Tibial nerve (tissue), 4 donors: ENCODE measurements at regions not wholly inside any gene's neighbourhood (a gene's known extent, or its start where the extent isn't known, plus 50 kb on each side); places are given as distances from the start of the nearest gene placed in this dataset.

ENCODE experiments used
- DNase-seq, 2 donors: peaks; one replicate each; pipeline ENCODE4 v3.0.0-alpha.2; 2019; ENCODE audit warnings: low spot score in 2 of 2
- H3K27ac ChIP-seq, 4 donors: fragments of 200-600 bp; sonication (generic) in 3 of 4; one replicate each; pipeline ENCODE4 v1.5.1; 2017 to 2019; ENCODE audit warnings: mild to moderate bottlenecking in 1 of 4
- H3K27me3 ChIP-seq, 2 donors: fragments of 200-600 bp; sonication (generic) in 1 of 2; one replicate each; pipeline versions ENCODE4 v1.5.1 to v1.6.0; 2017 to 2019
- H3K36me3 ChIP-seq, 3 donors: fragments of 200-600 bp; sonication (generic); one replicate each; pipeline ENCODE4 v1.5.1; 2018 to 2019
- H3K4me1 ChIP-seq, 4 donors: fragments of 200-600 bp; sonication (generic) in 3 of 4; one replicate each; pipeline ENCODE4 v1.5.1; 2017 to 2019
- H3K4me3 ChIP-seq, 4 donors: fragments of 200-600 bp; sonication (generic) in 3 of 4; one replicate each; pipeline ENCODE4 v1.5.1; 2017 to 2019; ENCODE audit warnings: mild to moderate bottlenecking in 1 of 4, moderate library complexity in 1 of 4
- H3K9me3 ChIP-seq, 4 donors: fragments of 200-600 bp; sonication (generic) in 3 of 4; one replicate each; pipeline ENCODE4 v1.5.1; 2017 to 2019
- CTCF ChIP-seq, 5 experiments: fragments of 200-600 bp in 3 of 5; fragments of 450-650 bp in 2 of 5; sonication (generic) in 3 of 5; IDR thresholded peaks; one replicate each; pipeline ENCODE4 v1.5.1; 2016 to 2019; ENCODE audit warnings: antibody characterized with exemption in 5 of 5, mild to moderate bottlenecking in 3 of 5, moderate library complexity in 2 of 5
- EP300 ChIP-seq, 2 donors: sonication (generic); formaldehyde crosslinking; IDR thresholded peaks; one replicate each; pipeline ENCODE4 v1.6.1; 2017; ENCODE audit warnings: antibody characterized with exemption in 2 of 2, mild to moderate bottlenecking in 1 of 2
- POLR2A ChIP-seq, 2 donors: fragments of 450-650 bp; IDR thresholded peaks; one replicate each; pipeline ENCODE4 v1.6.1; 2017; ENCODE audit warnings: antibody characterized with exemption in 2 of 2, mild to moderate bottlenecking in 2 of 2, moderate library complexity in 2 of 2
- WGBS, 2 donors: methylation state at CpG; one replicate each; pipeline ENCODE4 v1.1.5; 2018; 5-methylcytosine and 5-hydroxymethylcytosine counted together

- H3K36me3 ChIP-seq: no peaks in the 10 kb centered on the region
- no peaks in the 10 kb centered on the region for H3K27me3 ChIP-seq
- TF ChIP-seq CTCF (IDR thresholded peaks at IDR 0.05): no peak
- TF ChIP-seq POLR2A (IDR thresholded peaks at IDR 0.05): no peak
- H3K4me3 ChIP-seq: no peak overlapping the region
- WGBS, 2 donors: 26 to 29% methylated on average over 4 of the region's 4 CpGs
- no peak for DNase-seq
- no peaks in the 10 kb centered on the region for H3K9me3 ChIP-seq
- H3K4me1 ChIP-seq: no peaks in the 10 kb centered on the region
- no peak overlapping the region for H3K27ac ChIP-seq
These were observed 750.8 kb upstream of the ACVR2A start for GRCh38 chr2:147094077-147094476.

- no peaks in the 10 kb centered on the region for H3K36me3 ChIP-seq
- H3K27ac ChIP-seq: no peak overlapping the region
- no peaks in the 10 kb centered on the region for H3K27me3 ChIP-seq
- H3K4me3 ChIP-seq: no peak overlapping the region
- no peaks in the 10 kb centered on the region for H3K4me1 ChIP-seq
- TF ChIP-seq EP300 (IDR thresholded peaks at IDR 0.05) (no peak), CTCF (IDR thresholded peaks at IDR 0.05) (no peak), POLR2A (IDR thresholded peaks at IDR 0.05) (no peak)
- H3K9me3 ChIP-seq: no peaks in the 10 kb centered on the region
- DNase-seq: no peak
- WGBS, 2 donors: 92 to 95% methylated on average over 4 of the region's 4 CpGs
These were observed 752.6 kb upstream of the ACVR2A start for GRCh38 chr2:147092266-147092665.

GRCh38 chr2:147091448-147091847 lies 753.4 kb upstream of the ACVR2A start:
- Histone ChIP-seq H3K27ac (no peak overlapping the region), H3K4me3 (no peak overlapping the region), H3K4me1 (no peaks in the 10 kb centered on the region), H3K9me3 (no peaks in the 10 kb centered on the region), H3K36me3 (no peaks in the 10 kb centered on the region), H3K27me3 (no peaks in the 10 kb centered on the region)
- DNase-seq: no peak
- WGBS, 2 donors: 0% methylated on average over 1 of the region's 1 CpG
- TF ChIP-seq POLR2A (IDR thresholded peaks at IDR 0.05): no peak
- no peak for TF ChIP-seq CTCF (IDR thresholded peaks at IDR 0.05)
- no peak for TF ChIP-seq EP300 (IDR thresholded peaks at IDR 0.05)

GRCh38 chr2:147088871-147089270 lies 756.0 kb upstream of the ACVR2A start:
- Histone ChIP-seq H3K9me3 (no peaks in the 10 kb centered on the region), H3K36me3 (no peaks in the 10 kb centered on the region), H3K4me3 (no peak overlapping the region), H3K27me3 (no peaks in the 10 kb centered on the region), H3K27ac (no peak overlapping the region), H3K4me1 (peaks cover 0 to 6% (median 0%) of the 10 kb centered on the region in 4 donors)
- no peak for DNase-seq
- WGBS, 2 donors: 85 to 91% methylated on average over 2 of the region's 2 CpGs
- TF ChIP-seq CTCF (IDR thresholded peaks at IDR 0.05): no peak
- TF ChIP-seq EP300 (IDR thresholded peaks at IDR 0.05): no peak
- no peak for TF ChIP-seq POLR2A (IDR thresholded peaks at IDR 0.05)

- H3K4me1 ChIP-seq: peaks cover 0 to 20% (median 0%) of the 10 kb centered on the region in 4 donors
- 97 to 98% methylated on average over 2 of the region's 2 CpGs for WGBS, 2 donors
These were observed 758.1 kb upstream of the ACVR2A start for GRCh38 chr2:147086715-147087114.

More at GRCh38 chr2:147086715-147087114, 758.1 kb upstream of the ACVR2A start:
- H3K27me3 ChIP-seq: no peaks in the 10 kb centered on the region
- H3K27ac ChIP-seq: no peak overlapping the region
- no peak overlapping the region for H3K4me3 ChIP-seq
- H3K36me3 ChIP-seq: no peaks in the 10 kb centered on the region
- H3K9me3 ChIP-seq: no peaks in the 10 kb centered on the region
- no peak for DNase-seq
- TF ChIP-seq EP300 (IDR thresholded peaks at IDR 0.05): no peak
- TF ChIP-seq CTCF (IDR thresholded peaks at IDR 0.05): no peak
- TF ChIP-seq POLR2A (IDR thresholded peaks at IDR 0.05): no peak
